Right atrium auricular region (tissue), 2 donors: ENCODE measurements at regions not wholly inside any gene's neighbourhood (a gene's known extent, or its start where the extent isn't known, plus 50 kb on each side); places are given as distances from the start of the nearest gene placed in this dataset.

Experiments
- DNase-seq: peaks from one replicate; pipeline ENCODE4 v3.0.0-alpha.2; 2019; ENCODE audit warnings: low spot score
- H3K27ac ChIP-seq, 2 donors: fragments of 200-600 bp; sonication (generic); 1 replicate in 1 of 2; 2 replicates in 1 of 2; pipeline ENCODE4 v1.5.1; 2016 to 2019
- H3K27me3 ChIP-seq, 2 donors: fragments of 200-600 bp; sonication (generic); one replicate each; pipeline versions ENCODE4 v1.5.1 to v1.6.0; 2017 to 2019
- H3K36me3 ChIP-seq: fragments of 200-600 bp; sonication (generic); one replicate; pipeline ENCODE4 v1.5.1; 2016
- H3K4me1 ChIP-seq, 2 donors: fragments of 200-600 bp; sonication (generic); one replicate each; pipeline versions ENCODE4 v1.5.1 to v1.6.0; 2017 to 2019
- H3K4me3 ChIP-seq, 2 donors: fragments of 200-600 bp; sonication (generic); 1 replicate in 1 of 2; 2 replicates in 1 of 2; pipeline ENCODE4 v1.5.1; 2017 to 2019; ENCODE audit warnings: mild to moderate bottlenecking in 1 of 2, moderate library complexity in 1 of 2
- H3K9me3 ChIP-seq, 2 donors: fragments of 200-600 bp; sonication (generic); one replicate each; pipeline ENCODE4 v1.5.1; 2019
- CTCF ChIP-seq, 2 donors: fragments of 200-600 bp; sonication (generic); IDR thresholded peaks; one replicate each; pipeline ENCODE4 v1.5.1; 2019; ENCODE audit warnings: antibody characterized with exemption in 2 of 2

DNA sequence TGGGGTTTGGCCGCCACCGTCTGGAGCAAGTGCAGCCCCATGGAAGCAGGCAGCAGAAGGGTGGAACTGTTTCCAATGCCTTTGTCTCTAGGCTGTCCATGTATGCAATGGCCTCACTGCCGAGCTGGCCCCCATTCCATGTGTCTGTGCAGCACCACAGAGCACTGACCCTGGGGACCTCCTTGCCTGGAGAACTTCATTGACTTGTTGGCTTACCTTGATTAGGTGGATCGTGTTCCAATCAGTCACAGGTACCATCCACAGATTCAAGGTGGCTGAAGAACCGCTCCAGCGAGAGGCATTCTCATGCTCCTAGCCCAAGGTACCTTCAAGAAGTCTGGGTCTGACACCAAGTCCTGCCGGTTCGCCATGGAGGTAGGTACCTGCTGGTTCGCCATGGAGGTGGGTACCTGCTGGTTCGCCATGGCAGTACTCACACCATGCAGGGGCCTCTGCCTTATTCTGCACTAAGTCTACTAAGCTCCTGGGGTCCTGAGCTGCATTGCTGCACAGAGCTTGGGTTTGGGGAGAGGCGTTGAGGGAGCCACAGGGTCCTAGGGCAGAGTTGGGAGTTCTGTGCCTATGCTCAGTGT lies 358.3 kb upstream of the IRX1 start:
- TF ChIP-seq CTCF (IDR thresholded peaks at IDR 0.05): no peak
- H3K36me3 ChIP-seq: no peaks in the 10 kb centered on the region
- no peaks in the 10 kb centered on the region for H3K4me1 ChIP-seq
- H3K9me3 ChIP-seq: no peaks in the 10 kb centered on the region
- no peak overlapping the region for H3K4me3 ChIP-seq
- H3K27me3 ChIP-seq: no peaks in the 10 kb centered on the region
- H3K27ac ChIP-seq: no peak overlapping the region
- peak; percentile 53 for DNase-seq

- DNase-seq: peak; percentile 18
- Histone ChIP-seq H3K27me3 (no peaks in the 10 kb centered on the region), H3K9me3 (no peaks in the 10 kb centered on the region), H3K36me3 (no peaks in the 10 kb centered on the region), H3K4me3 (no peak overlapping the region), H3K4me1 (no peaks in the 10 kb centered on the region), H3K27ac (no peak overlapping the region)
- TF ChIP-seq CTCF (IDR thresholded peaks at IDR 0.05): no peak
These were observed 361.1 kb upstream of the IRX1 start for GRCh38 chr5:3234566-3234965.

DNA sequence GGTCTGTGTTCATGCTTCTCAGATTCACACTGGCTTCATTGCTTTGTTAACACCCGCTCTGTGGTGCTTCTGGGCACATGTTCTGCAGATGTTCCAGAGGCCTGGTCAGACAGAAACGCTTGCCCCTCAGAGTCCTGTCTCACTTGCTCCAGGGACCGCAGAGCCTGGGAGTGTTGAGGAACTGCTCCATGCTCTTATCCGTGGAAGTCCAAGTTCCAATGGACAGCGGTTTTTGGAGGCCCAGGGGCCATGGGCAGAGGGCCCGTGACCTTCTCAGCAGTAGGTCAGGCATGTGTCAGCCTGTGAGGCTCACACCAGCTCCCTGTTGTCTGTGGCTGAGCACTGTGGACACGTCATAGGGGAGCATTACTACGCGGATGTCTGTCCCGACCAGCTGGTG lies 364.7 kb upstream of the IRX1 start:
- H3K27me3 ChIP-seq: no peaks in the 10 kb centered on the region
- DNase-seq: peak; percentile 44
- no peak for TF ChIP-seq CTCF (IDR thresholded peaks at IDR 0.05)
- H3K36me3 ChIP-seq: no peaks in the 10 kb centered on the region
- no peaks in the 10 kb centered on the region for H3K4me1 ChIP-seq
- no peak overlapping the region for H3K4me3 ChIP-seq
- H3K9me3 ChIP-seq: no peaks in the 10 kb centered on the region
- no peak overlapping the region for H3K27ac ChIP-seq

GRCh38 chr5:3230254-3230653 lies 365.4 kb upstream of the IRX1 start:
- no peak overlapping the region for H3K27ac ChIP-seq
- H3K36me3 ChIP-seq: no peaks in the 10 kb centered on the region
- no peak for TF ChIP-seq CTCF (IDR thresholded peaks at IDR 0.05)
- H3K9me3 ChIP-seq: no peaks in the 10 kb centered on the region
- H3K4me1 ChIP-seq: no peaks in the 10 kb centered on the region
- no peak overlapping the region for H3K4me3 ChIP-seq
- no peak for DNase-seq
- H3K27me3 ChIP-seq: no peaks in the 10 kb centered on the region

DNA sequence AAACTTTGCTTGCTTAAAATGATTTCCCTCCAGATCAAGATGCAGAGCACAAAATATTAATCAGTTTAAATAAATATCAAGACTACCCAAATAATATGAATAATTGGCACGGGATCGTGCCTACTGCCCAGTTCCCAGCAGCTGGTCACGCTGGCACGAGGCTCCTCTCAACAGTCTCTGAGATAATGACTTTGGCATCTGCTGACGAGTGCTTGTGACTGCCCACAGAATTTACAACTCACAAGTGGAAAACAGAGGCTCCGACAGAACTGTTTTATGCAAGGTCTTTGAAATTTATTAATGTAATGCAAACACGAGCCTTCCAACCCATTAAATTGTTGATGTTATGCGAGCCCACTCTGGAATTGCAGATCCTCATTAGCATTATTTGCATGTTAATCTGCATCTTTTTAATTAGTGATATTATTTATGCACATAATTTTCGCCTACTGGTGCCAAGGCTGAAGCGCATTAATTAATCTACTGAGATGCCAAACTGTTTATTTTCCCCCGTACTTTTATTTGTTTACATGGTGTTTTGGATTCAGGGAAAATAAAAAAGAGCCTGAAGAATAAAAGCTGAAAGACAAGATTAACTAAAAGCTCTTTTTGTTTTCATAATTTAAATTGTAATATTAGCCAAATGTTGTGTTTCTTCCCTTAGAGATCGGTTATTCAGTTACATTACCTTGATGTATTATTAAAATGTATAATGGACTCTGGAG lies 369.3 kb upstream of the IRX1 start:
- Histone ChIP-seq H3K36me3 (no peaks in the 10 kb centered on the region), H3K4me1 (no peaks in the 10 kb centered on the region), H3K4me3 (no peak overlapping the region), H3K27me3 (no peaks in the 10 kb centered on the region), H3K27ac (no peak overlapping the region), H3K9me3 (no peaks in the 10 kb centered on the region)
- peak; percentile 52 for DNase-seq
- TF ChIP-seq CTCF (IDR thresholded peaks at IDR 0.05): no peak
